ENCODE measurements at regions not wholly inside any gene's neighbourhood (a gene's known extent, or its start where the extent isn't known, plus 50 kb on each side); places are given as distances from the start of the nearest gene placed in this dataset.
"Not testable (repeated sequence)": the region's sequence is repeated elsewhere in the genome, so short reads cannot be mapped to it uniquely, and the experiment has no call there.

DNA sequence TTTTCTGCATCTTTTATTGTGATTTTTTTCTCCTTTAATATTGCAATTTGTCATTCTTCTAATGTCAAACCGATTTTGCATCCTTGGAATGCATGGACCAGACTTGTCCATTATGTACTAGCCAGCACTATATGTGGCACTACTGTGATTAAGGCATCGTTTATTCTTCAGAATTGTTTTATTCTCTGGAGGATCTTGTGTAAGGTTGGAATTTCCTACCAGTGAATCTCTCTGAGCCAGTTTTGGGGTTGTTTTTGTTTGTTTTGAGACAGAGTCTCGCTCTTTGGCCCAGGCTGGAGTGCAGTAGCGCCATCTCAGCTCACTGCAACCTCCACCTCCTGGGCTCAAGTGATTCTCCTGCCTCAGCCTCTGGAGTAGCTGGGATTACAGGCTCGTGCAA is 58.5 kb downstream of the IGLL5 start:
- DNase-seq (ENCODE audit: low read depth): no peak

DNA sequence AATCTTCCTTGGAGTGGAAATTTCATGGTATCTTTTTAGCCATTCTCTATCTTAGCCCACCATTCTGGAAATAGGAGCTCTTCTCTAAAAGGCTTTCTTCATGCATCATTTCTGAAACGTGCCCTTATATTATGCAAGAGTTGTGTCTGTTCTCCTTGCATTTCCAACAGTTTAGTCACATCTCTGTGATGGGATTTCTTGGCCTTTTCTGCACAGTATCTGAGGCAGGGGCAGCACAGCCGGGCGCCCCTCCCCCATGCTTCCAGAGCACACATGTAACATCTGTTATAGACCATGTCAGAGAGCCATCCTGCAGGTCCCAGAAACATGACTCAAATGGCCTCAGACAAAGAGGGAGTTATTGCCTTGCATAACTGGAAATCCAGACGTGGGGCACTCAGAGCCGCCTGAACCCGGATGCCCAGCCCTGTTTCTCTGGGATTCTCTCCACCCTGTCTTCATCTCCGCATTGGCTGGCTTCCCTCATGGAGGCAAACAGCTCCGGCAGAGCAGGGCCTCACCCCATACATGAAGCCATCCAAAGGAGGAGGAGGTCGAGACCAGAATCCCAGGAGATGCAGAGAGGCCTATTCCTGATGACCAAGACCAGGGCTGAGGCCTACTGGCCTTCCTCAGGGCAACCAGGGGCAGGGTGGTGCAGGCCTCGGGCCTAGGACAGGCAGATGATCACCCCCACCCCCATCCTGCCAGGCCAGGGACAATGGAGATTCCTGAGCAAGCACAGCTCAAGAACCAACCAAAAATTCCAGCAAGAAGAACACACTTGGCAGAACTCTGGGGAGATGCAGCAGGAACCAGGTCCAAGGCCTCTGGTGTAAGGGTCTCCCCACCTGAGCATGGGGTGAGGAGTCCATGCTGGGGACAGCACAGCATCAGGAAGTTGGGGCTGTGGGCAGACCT is 61.3 kb downstream of the IGLL5 start:
- DNase-seq (ENCODE audit: low read depth): no peak

DNA sequence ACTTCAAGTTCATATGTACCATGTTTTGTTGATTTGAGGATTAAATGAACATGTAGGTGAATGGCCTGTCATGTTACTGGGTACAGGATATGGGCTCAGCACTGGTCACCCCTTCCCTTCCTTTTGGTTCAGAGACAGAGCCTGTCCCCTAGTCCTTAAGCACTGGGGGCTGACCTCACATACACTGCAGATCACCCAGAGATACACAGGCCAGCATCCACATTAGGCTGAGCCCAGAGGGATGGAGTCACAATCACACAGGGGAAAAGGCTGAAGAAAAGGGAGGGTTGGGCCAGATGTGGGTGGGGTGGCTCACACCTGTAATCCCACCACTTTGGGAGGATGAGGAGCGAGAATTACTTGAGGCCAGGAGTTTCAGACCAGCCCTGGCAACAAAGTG is 62.3 kb downstream of the IGLL5 start:
- DNase-seq (ENCODE audit: low read depth): no peak

DNA sequence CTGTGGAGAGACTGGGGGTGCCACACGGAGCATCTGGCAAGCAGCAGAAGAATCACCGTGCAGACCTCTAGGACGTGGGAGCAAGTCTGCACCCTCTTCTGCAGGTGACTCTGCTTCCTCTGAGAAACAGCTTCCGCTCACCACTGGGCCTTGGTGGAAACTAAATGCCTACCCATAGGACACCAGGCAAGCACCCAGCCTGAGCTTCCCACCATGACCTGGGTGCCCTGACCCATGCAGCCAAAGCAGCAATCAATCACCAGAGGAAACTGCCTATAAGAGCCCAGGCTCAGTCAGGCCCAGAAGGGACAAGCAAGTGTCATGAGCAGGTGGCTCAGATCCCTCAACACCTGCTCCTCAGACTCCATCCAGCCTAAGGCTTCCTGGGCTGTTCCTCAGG is 63.4 kb downstream of the IGLL5 start:
- no peak for DNase-seq (ENCODE audit: low read depth)

DNA sequence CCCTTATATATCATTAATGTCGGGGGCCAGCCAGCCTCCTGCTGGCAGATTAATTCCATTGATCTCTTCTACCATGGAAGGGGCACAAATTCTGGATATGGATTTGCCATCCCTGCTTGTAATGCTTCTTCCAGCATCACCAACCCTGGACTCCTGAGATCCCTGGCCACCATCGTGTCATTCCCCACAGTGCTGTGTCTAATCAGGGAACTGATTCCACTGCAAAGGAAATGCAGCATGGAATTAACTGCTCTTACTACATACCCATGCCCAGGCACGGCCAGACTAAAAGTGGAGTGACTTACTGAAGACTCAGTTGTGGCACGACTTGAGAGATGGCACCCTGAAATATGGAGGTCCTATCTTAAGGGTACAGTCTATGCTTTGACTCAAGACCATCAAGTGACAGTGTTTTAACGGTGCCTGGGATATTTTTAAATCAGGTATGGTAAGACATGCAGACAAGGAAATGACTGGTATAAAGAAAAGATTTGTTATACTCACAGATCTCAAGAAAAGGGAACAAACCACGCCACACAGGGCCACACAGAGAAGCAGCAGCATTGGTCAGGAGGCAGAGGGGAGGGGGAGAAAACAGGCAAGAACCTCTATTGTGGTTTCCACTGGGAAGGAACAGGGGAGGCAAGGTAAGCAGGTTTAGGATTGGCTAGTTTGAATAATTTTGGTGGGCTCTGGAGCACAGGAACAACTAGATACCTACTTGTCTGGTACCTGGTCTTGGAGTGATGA is 65.1 kb downstream of the IGLL5 start:
- DNase-seq (ENCODE audit: low read depth): no peak

DNA sequence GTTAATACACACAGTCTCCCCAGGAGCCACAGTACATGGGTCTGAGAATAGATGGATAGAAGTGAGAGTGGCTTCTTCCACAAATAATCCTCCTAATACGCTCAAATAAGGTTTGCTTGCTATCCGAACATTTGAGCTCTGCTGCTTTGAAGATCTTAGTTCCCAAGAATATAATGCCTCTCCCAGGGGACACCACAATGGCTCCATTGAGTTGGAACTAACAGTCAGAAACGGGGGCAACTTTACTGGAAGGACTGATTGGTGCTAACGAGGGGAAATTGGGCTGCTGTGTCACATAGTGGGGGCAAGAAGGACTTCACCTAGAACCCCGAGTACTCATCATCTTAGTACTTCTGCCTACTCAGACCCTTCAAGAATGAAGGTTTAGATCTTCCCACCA is 66.2 kb downstream of the IGLL5 start:
- no peak for DNase-seq (ENCODE audit: low read depth)

DNA sequence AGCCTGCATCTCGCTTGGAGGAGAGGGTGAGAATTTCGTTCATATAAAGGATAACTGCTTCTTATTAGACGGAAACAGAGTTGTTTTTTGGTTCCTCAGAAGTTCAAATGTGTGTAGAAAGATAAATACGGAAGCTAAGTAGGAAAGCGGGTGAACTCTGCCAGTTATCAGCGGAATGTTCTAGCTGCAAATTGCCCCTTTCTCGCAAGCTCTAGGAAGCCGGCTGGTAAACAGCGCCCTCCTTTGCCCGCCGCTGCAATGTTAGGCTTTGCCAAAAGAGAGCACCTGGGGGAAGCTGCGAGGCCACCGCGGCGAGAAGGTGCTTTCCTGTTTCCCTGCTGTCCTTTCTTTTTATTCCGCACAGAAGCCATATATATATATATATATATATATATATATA is 67.0 kb downstream of the IGLL5 start:
- no peak for DNase-seq (ENCODE audit: low read depth)

DNA sequence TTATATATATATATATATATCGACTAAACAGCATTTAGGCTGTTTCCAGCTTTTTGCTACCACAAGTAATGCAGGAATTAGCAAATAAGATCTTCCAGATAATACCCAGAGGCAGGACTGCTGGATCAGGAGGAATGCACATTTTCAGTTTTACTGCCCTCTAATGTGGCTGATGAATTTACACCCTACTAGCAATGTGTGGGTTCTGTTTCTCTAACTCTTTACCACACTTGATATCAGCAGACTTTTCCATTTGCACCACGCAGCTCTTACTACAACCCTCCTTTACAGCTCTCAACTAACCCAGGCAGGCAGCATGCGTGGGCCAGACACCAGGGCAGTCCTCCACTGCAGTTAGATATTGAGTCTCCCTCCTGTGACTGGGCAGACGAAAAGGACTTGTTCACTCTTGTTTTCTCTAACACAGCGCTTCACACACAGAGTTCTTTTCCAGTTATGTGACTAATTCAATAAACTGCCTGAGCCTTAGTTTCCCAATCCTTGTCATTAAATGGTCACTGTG is 67.7 kb downstream of the IGLL5 start:
- no peak for DNase-seq (ENCODE audit: low read depth)

DNA sequence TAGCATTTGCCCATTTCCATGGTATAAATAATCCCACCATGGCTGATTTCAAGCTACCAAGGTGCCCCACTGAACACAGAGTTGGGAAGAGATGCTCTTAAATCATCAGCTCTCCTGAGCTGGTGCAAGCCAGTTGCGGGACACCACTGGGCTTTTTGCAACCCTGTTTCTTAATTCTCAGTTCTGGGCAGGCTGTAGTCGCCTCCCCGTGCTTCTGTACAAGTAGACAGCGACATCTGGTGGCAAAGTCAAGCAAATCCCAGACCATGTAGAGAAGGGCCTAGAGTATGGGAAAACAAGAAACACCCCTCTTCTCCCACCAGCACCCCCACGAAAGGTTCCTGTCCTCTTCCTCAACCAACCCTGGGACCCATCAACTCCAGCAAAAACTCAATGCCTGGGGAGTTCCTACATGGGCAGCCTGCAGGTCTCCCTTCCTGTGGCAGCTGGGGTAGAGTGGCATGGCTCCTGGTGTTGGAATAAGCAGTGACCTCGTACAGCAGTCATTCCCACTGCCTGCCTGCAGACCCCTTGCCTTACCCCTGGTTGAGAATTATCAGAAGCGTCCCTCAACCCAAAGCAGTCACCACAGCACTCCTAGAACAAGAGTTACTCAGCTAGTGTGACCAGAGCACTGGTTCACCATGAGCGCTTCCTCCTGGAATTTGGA is 68.4 kb downstream of the IGLL5 start:
- DNase-seq (ENCODE audit: low read depth): peak; percentile 31

DNA sequence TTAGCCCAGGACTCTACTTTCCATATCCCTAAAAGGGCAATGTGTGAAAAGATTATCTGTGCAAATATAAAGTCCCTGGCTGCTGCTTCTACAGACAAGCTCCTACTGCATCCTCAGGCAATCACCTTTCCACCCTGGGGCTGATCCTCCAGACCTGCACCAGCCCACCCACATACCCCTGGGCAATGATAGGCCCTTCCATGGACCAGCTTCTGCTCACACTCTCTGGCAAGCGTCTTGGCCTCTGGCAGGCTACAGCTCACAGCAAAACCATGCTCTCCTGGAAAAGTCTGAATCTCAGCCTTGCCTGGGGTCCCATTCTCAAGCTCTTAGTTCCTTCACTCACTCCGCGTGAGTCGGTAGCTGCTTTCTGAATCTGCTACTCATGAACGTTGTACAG is 69.5 kb downstream of the IGLL5 start:
- no peak for DNase-seq (ENCODE audit: low read depth)

DNA sequence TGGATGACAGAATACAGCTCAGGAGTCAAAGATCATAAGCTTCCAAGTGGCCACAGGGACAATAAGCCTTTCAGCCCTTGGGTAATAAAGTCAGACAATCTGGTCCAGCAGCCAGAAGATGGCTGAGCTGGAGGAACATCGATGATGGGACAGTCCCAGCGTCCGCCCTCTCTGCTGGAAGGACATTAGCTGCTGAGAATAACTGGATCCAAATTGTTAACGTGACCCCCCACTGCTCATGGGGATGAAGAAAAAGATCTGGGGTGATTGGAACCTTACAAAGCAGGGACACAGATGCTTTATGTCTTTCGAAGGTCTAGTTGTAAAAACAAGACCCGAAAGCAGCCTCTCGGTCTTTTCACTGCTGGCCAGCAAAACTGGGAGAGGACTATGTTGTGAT is 71.0 kb downstream of the IGLL5 start:
- DNase-seq (ENCODE audit: low read depth): no peak

DNA sequence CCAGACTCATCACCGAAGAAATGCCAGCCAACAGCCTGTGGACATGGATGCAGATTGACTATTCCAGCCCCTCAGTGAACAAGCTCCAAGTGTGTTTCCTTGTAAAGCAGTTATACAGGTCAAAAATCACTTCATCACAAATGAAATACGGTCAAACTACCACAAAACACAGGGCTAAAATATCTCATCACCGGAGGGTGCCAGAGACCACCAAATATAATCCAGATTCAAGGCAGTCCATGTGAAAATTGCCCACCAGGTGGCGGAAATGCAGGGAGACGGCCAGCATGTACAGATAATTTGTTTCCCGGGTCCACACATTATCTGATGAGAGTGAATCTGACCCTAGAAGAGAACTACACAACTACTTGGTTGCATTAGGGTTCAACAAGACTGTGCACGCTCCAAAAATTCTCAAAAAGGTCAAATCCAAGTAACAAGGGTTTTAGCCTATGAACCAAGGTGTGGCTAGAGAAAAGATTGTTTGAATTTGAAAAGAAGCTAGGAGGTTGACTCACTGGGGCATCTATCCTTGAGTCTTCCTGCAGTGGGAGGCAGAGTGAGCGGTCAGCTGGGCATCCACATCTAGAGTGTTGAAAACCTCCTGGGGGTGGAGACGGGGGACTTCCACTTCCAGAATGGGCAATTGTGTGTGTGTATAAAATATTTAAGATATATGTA is 71.7 kb downstream of the IGLL5 start:
- DNase-seq (ENCODE audit: low read depth): peak; percentile 41

DNA sequence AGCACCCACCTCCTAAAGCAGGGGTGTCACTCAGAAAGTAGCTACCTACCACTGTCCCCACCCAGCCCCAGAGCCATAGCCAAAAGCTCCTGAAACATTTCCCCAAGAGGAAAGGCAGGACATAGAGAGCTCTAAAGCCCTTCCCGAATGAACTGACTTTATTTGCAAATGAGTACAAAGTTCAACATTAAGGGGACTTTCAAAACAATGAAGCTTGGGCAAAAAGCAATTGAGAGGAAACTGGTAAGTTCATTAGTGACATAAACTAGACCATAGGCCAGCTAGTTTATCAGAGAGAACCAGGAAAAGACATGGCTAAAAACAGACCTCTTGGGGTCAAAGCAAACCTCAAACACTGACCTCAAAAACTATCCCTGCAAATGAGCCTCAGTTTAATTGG is 72.7 kb downstream of the IGLL5 start:
- no peak for DNase-seq (ENCODE audit: low read depth)

DNA sequence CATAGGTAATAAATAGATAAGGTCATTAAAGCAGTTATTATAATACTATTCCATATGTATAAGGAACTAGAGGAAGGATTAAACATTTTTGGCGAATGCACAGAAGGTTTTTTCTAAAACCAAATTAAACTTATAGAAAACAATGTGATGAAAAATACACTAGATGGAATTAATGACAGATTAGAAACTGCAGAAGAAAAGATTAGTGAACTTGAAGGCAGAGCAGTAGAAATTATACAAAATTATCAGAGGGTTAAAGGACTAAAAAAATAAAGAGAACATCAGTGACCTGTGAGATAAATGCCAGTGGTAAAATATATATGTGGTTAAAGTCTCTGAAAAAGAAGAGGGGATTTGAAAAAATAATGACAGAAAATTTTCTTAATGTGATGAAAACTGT is 74.0 kb downstream of the IGLL5 start:
- no peak for DNase-seq (ENCODE audit: low read depth)

DNA sequence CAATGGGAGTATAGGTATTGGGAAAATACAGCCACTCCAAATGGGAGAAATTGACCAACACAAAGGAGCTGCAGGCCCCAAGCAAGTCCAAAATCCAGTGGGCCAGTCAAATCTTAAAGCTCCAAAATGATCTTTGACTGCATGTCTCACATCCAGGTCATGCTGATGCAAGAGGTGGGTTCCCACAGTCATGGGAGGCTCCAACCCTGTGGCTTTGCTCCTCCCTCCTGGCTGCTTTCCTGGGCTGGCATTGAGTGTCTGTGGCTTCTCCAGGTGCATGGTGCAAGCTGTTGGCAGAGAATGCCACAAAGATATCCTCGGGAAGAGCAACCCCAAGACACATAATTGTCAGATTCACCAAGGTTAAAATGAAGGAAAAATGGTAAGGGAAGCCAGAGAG is 80.8 kb downstream of the IGLL5 start:
- no peak for DNase-seq (ENCODE audit: low read depth)

DNA sequence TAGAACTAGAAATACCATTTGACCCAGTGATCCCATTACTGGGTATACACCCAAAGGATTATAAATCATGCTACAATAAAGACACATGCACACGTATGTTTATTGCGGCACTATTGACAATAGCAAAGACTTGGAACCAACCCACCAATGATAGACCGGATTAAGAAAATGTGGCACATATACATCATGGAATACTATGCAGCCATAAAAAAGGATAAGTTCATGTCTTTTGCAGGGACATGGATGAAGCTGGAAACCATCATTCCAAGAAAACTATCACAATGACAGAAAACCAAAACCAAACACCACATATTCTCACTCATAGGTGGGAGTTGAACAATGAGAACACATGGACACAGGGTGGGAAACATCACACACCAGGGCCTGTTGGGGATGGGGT is 85.0 kb downstream of the IGLL5 start:
- not testable (repeated sequence) for DNase-seq (ENCODE audit: low read depth)

DNA sequence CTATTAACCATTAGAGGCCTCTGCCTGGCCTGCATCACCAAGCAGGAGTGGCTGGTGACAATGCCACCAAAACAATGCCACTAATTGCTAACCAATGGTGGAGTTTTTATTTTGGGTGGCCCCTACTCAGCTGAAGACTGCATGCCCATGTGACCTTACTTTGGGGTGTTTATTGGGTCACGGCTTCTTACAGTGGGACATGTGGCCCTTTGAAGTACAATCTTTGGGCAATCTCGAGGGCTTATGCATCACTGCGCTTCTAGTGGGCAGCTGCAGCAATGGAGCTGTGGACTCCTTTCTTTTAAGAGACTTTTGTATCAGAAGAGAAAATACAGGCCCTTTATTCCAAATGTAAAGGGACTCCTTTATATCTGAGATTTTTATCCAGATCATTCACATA is 85.7 kb downstream of the IGLL5 start:
- DNase-seq (ENCODE audit: low read depth): no peak

DNA sequence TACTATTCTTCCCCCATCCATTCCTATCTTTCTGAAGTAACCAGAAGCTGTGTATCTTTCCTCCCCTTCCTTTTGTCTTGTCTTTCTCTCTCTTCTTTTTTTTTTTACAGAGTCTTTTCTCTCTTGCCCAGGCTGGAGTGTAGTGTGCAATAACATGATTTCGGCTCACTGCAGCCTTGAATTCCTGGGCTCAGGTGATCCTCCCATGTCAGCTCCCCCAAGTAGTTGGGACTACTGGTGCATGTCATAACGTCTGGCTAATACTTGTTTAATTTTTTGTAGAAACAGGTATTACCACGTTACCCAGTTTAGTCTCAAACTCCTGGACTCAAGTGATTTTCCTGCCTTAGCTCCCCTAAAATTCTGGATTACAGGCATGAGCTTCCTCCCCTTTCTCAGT is 86.5 kb downstream of the IGLL5 start:
- no peak for DNase-seq (ENCODE audit: low read depth)

DNA sequence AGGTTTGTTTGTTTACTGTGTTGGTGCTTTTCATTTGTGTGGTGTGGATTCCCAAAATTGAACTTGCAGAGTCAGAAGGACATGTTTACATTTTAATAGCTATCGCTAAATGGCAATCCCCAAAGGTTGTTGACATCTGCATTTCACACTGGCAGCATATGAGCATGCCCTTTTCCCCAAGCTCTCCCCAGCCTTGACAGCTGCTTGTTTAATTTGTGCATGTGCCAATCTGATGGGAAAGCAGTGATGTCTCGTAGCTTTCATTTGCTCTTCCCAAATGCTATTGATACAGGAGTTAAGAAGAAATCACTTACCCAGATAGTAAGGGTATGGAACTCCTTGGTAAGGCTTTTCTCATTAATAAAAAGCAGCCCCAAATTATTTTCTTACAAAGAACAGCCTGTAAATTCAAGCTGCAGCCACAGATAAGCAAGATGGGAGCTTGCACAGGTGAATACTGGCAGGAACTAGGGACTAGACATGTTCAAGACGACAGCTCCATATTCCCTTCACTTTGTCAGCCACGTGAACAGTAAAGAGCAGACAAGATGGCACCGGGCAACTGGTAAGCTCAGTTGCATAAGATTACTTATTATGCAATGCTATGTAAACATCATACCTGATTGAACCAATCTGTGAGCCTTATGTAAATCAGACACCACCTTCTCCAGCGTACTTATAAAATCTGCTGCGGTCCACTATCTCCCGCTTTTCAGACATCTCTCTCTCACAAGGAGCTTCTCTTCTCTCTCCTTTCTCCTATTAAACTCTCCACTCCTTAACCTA is 87.4 kb downstream of the IGLL5 start:
- DNase-seq (ENCODE audit: low read depth): no peak

DNA sequence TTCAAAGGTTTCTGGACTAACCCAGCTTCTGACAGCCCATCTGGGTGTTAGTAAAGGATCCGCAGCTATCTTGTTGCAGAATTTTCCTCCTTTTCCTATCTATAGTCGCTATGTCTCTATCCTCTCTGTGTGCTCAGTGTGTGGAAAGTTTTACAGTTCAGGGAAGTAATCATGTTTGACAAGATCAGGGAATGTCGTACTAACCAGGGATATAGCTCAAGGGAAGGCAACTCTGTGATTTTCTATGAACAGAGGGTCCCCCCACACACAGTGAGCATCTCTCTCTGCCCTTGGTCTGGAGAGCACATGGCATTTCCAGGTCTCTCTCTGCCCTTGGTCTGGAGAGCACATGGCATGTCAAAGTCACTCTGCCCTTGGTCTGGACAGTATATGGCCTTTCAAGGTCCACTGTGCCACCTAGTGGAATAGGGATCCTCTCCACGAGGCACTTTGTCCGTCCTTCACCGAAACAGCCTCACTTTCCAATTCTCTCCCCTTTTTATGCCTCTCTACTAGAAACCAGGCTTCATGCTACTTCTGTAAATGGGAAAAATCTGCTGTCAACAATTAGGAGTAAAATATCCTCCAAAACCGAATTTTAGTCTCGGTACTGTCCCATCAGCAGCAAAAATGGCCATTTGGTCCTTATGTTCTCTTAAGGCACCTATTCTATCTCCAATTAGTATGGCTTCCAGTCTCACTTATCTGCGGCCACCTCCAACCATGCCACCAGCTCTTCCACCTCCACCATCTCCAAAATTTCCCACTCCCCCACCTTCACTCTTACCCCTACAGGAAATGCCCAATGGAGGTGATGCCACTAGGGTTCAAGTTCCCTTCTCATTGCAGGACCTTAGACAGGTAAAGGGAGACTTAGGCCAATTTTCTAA is 88.7 kb downstream of the IGLL5 start:
- DNase-seq (ENCODE audit: low read depth): no peak

Measured in T-helper 22 cell (primary cell).